ENCODE measurements at regions not wholly inside any gene's neighbourhood (a gene's known extent, or its start where the extent isn't known, plus 50 kb on each side); places are given as distances from the start of the nearest gene placed in this dataset.

- TF ChIP-seq EZH2phosphoT487 (conservative IDR thresholded peaks at IDR 0.05; ENCODE audit: low read length), result no peak
- no peak for TF ChIP-seq CTCF (IDR thresholded peaks at IDR 0.05; ENCODE audit: insufficient read depth, low read length, poor library complexity, severe bottlenecking)
These were observed 66.6 kb downstream of the UBIAD1 start for GRCh38 chr1:11339346-11340232.
